ENCODE measurements at regions not wholly inside any gene's neighbourhood (a gene's known extent, or its start where the extent isn't known, plus 50 kb on each side); places are given as distances from the start of the nearest gene placed in this dataset.

- DNase-seq, result no peak
These were observed 52.3 kb downstream of the HDGFL1 start for GRCh38 chr6:22621701-22622100.

GRCh38 chr6:22622351-22622750, 53.0 kb downstream of the HDGFL1 start:
- DNase-seq, result no peak

- DNase-seq, result no peak
These were observed 53.4 kb downstream of the HDGFL1 start for GRCh38 chr6:22622813-22623212.

GRCh38 chr6:22627644-22628043, 58.3 kb downstream of the HDGFL1 start:
- DNase-seq, result no peak

- DNase-seq, result no peak
These were observed 61.7 kb downstream of the HDGFL1 start for GRCh38 chr6:22631091-22631490.

- DNase-seq, result no peak
These were observed 63.3 kb downstream of the HDGFL1 start for GRCh38 chr6:22632581-22633145.

GRCh38 chr6:22636452-22636851, 67.1 kb downstream of the HDGFL1 start:
- no peak for DNase-seq

- no peak for DNase-seq
These were observed 68.4 kb downstream of the HDGFL1 start for GRCh38 chr6:22637782-22638181.

- DNase-seq, result no peak
These were observed 69.0 kb downstream of the HDGFL1 start for GRCh38 chr6:22638320-22638719.

GRCh38 chr6:22642254-22642653, 72.9 kb downstream of the HDGFL1 start:
- no peak for DNase-seq

- DNase-seq, result no peak
These were observed 74.4 kb downstream of the HDGFL1 start for GRCh38 chr6:22643780-22644179.

GRCh38 chr6:22647719-22648118, 78.4 kb downstream of the HDGFL1 start:
- no peak for DNase-seq

- no peak for DNase-seq
These were observed 82.4 kb downstream of the HDGFL1 start for GRCh38 chr6:22651731-22652130.

- DNase-seq, result no peak
These were observed 84.7 kb downstream of the HDGFL1 start for GRCh38 chr6:22653980-22654610.

GRCh38 chr6:22656706-22657351, 87.5 kb downstream of the HDGFL1 start:
- DNase-seq, result no peak

- DNase-seq, result no peak
These were observed 88.1 kb downstream of the HDGFL1 start for GRCh38 chr6:22657352-22657980.

- no peak for DNase-seq
These were observed 88.8 kb downstream of the HDGFL1 start for GRCh38 chr6:22658183-22658582.

- DNase-seq, result no peak
These were observed 89.6 kb downstream of the HDGFL1 start for GRCh38 chr6:22658934-22659333.

GRCh38 chr6:22664968-22665367, 95.6 kb downstream of the HDGFL1 start:
- DNase-seq, result no peak

GRCh38 chr6:22666021-22666420, 96.7 kb downstream of the HDGFL1 start:
- no peak for DNase-seq

- no peak for DNase-seq
These were observed 97.2 kb downstream of the HDGFL1 start for GRCh38 chr6:22666586-22666985.

GRCh38 chr6:22667855-22668254, 98.5 kb downstream of the HDGFL1 start:
- no peak for DNase-seq

- DNase-seq, result no peak
These were observed 98.9 kb downstream of the HDGFL1 start for GRCh38 chr6:22668307-22668706.

- DNase-seq, result no peak
These were observed 99.4 kb downstream of the HDGFL1 start for GRCh38 chr6:22668717-22669116.

All from activated CD4-positive, alpha-beta T cell treated with anti-CD3 and anti-CD28 coated beads, Interleukin-2, amount 50 U/mL, for 1 hour (primary cell).